GM12891 (cell line): ENCODE measurements at regions not wholly inside any gene's neighbourhood (a gene's known extent, or its start where the extent isn't known, plus 50 kb on each side); places are given as distances from the start of the nearest gene placed in this dataset.
"Not testable (repeated sequence)": the region's sequence is repeated elsewhere in the genome, so short reads cannot be mapped to it uniquely, and the experiment has no call there.

Experiments
- POLR2A ChIP-seq: IDR thresholded peaks from 2 replicates; pipeline ENCODE4 v1.6.1; 2011; ENCODE audit warnings: low read depth, low read length, control low read depth
- POLR2AphosphoS5 ChIP-seq: IDR thresholded peaks from 2 replicates; pipeline ENCODE4 v1.6.1; 2011; ENCODE audit warnings: low read depth, low read length, control low read depth

DNA sequence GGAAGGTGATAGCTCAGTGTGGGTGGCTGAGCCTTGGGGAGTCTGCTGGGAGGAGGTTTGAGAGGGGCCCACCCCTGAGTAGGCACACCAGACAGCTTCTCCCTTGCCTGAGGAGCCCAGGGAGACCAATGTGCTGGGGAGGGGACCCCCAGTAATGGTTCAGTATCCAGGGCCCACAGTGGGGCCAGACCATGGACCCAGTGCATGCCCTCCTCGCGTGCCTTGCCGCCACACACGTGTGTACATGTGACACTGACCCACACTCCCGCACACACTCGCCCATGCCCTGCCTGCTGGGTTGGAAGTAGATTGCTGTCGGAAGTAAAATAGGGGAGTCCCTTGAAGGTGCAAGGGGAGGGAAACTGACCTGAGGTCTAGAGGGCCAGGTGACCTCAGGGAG lies 184.3 kb downstream of the TBC1D2B start:
- not testable (repeated sequence) for TF ChIP-seq POLR2AphosphoS5, POLR2A
